ENCODE measurements at regions not wholly inside any gene's neighbourhood (a gene's known extent, or its start where the extent isn't known, plus 50 kb on each side); places are given as distances from the start of the nearest gene placed in this dataset.
"Not testable (repeated sequence)": the region's sequence is repeated elsewhere in the genome, so short reads cannot be mapped to it uniquely, and the experiment has no call there.

DNA sequence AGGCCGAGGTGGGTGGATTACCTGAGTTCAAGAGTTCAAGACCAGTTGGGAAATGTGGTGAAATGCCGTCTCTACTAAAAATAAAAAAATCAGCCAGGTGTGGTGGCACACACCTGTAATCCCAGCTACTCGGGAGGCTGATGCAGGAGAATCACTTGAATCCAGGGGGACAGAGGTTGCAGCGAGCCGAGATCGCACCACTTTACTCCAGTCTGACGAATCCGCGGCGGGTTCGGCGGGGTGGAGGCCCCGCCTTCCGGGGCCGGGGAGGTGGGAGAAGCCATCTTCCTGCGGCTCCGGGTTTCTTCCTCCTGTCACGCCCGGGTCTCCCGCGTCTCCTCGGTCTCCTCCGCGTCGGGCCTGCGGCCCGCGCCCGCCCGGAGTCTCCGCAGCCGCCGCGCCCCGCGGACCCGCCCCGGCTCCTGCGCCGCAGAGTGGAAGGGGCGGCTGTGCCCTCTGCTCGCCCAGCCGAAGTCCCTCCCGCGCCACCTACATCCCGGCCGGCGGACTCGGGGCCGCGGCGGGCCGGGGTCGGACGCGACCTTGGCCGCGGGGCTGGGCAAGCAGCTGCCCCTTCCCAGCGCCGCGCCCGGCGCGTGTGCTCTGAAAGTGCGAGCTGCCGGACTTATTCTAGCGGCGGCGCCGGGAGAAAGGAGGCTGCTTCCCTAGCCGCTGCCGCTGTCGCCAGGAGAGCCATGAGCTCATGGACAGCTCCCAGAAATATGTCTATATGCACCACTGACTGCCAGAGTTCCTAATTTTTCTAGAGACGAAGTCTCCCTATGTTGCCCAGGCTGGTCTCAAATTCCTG lies 97.2 kb downstream of the LAT start:
- intact Hi-C loops (cut with micrococcal nuclease); H3K27ac Mint-ChIP-seq; H3K36me3 Mint-ChIP-seq (ENCODE audit: low read depth); H3K9me3 Mint-ChIP-seq; H3K27me3 Mint-ChIP-seq; H3K4me1 Mint-ChIP-seq: not testable (repeated sequence)
- H3K4me3 Mint-ChIP-seq = peak overlapping the region; percentile 83
- peak; percentile 79 for DNase-seq

- Mint-ChIP-seq H3K4me1 (peaks cover 21% of the 10 kb centered on the region), H3K4me3 (peak overlapping the region; percentile 91), H3K27ac (peak overlapping the region; percentile 96)
- H3K27me3 Mint-ChIP-seq; H3K9me3 Mint-ChIP-seq; H3K36me3 Mint-ChIP-seq (ENCODE audit: low read depth); intact Hi-C loops (cut with micrococcal nuclease): not testable (repeated sequence)
- DNase-seq = peak; percentile 81
Measured at GRCh38 chr16:29074554-29075402, 89.9 kb downstream of the LAT start.

- H3K4me1 Mint-ChIP-seq; H3K9me3 Mint-ChIP-seq; H3K27me3 Mint-ChIP-seq; intact Hi-C loops (cut with micrococcal nuclease); H3K27ac Mint-ChIP-seq; DNase-seq; H3K36me3 Mint-ChIP-seq (ENCODE audit: low read depth); H3K4me3 Mint-ChIP-seq: not testable (repeated sequence)
Measured at GRCh38 chr16:29062235-29062634, 77.4 kb downstream of the LAT start.

DNA sequence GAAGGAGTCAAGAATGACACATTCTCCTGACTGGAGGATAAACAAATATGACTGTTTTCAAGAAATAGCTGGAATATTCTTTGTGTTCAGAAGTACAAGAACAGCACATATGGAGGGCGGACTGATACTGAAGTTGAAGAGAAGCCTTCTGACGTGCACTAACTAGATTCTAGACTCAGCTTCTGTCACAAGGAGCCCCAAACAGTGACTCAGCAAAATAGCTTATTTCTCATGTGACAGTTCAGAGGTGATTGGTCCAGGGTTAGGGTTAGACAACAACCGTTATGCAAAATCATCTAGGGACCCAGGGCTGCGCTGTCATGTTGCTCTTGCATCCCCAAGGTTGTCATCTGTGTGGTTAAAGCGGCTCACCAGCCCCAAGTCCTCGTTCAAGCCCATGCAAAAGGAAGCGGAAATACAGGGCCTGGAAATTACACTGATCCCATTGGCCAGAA lies 76.6 kb downstream of the LAT start:
- DNase-seq; H3K4me1 Mint-ChIP-seq; H3K9me3 Mint-ChIP-seq; H3K4me3 Mint-ChIP-seq; H3K36me3 Mint-ChIP-seq (ENCODE audit: low read depth); H3K27me3 Mint-ChIP-seq; H3K27ac Mint-ChIP-seq; intact Hi-C loops (cut with micrococcal nuclease): not testable (repeated sequence)

DNA sequence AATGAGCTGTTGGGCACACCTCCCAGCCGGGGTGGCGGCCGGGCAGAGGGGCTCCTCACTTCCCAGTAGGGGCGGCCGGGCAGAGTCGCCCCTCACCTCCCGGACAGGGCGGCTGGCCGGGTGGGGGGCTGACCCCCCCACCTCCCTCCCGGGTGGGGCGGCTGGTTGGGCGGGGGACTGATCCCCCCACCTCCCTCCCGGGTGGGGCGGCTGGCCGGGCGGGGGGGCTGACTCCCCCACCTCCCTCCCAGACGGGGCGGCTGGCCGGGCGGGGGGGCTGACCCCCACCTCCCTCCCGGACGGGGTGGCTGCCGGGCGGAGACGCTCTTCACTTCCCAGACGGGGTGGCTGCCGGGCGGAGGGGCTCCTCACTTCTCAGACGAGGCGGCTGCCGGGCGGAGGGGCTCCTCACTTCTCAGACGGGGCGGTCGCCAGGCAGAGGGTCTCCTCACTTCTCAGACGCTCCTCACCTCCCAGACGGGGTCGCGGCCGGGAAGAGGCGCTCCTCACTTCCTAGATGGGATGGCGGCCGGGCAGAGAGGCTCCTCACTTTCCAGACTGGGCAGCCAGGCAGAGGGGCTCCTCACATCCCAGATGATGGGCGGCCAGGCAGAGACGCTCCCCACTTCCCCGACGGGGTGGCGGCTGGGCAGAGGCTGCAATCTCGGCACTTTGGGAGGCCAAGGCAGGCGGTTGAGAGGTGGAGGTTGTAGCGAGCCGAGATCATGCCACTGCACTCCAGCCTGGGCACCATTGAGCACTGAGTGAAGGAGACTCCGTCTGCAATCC lies 75.4 kb downstream of the LAT start:
- not testable (repeated sequence) for H3K4me3 Mint-ChIP-seq; H3K36me3 Mint-ChIP-seq (ENCODE audit: low read depth); H3K9me3 Mint-ChIP-seq

DNA sequence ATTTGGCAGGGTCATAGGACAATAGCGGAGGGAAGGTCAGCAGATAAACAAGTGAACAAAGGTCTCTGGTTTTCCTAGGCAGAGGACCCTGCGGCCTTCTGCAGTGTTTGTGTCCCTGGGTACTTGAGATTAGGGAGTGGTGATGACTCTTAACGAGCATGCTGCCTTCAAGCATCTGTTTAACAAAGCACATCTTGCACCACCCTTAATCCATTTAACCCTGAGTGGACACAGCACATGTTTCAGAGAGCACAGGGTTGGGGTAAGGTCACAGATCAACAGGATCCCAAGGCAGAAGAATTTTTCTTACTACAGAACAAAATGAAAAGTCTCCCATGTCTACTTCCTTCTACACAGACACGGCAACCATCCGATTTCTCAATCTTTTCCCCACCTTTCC lies 74.7 kb downstream of the LAT start:
- H3K9me3 Mint-ChIP-seq; H3K4me3 Mint-ChIP-seq; intact Hi-C loops (cut with micrococcal nuclease); H3K4me1 Mint-ChIP-seq; H3K27ac Mint-ChIP-seq; H3K27me3 Mint-ChIP-seq; H3K36me3 Mint-ChIP-seq (ENCODE audit: low read depth); DNase-seq: not testable (repeated sequence)

More for the DNA sequence above, 75.4 kb downstream of the LAT start:
- DNase-seq; H3K27me3 Mint-ChIP-seq; H3K4me1 Mint-ChIP-seq; intact Hi-C loops (cut with micrococcal nuclease); H3K27ac Mint-ChIP-seq: not testable (repeated sequence)

Data from activated CD4-positive, alpha-beta T cell treated with anti-CD3 and anti-CD28 coated beads, Interleukin-2, amount 10 ng/mL, durations not matched to agents 24 days and 14 days (primary cell).